ENCODE measurements at regions not wholly inside any gene's neighbourhood (a gene's known extent, or its start where the extent isn't known, plus 50 kb on each side); places are given as distances from the start of the nearest gene placed in this dataset.

DNA sequence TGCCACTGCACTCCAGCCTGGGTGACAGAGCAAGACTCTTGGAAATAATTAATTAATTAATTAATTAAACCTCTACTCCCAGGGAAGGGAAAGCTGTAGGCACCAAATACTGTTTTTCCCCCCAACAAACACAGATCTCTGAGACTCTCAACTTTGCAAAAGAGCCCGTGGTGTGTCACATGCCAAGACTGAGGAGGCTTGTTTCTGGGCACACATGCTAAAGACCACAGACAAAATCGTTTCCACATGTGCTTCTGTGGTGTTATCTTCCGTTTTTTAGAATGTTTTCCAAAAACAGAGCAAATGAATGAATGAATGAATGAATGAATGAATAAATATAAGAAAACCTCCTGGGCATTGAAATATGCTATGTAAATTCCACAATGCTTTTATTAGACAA, 55.6 kb upstream of the ATXN1 start:
- H2BK5ac ChIP-seq (ENCODE audit: insufficient read length, low read length): no peak overlapping the region
- H3K4me1 ChIP-seq (ENCODE audit: insufficient read depth, low read length): peaks cover 2% of the 10 kb centered on the region; the same call in 1 of the 2 replicates
- H2BK120ac ChIP-seq (ENCODE audit: low read depth, low read length, poor library complexity, severe bottlenecking): no peak overlapping the region
- H3K9me3 ChIP-seq (ENCODE audit: control insufficient read depth, low read depth, low read length): peaks cover 14% of the 10 kb centered on the region
- H2BK12ac ChIP-seq (ENCODE audit: insufficient read length, low read depth, low read length): no peak overlapping the region
- H3K79me2 ChIP-seq (ENCODE audit: insufficient read depth, low read length): no peaks in the 10 kb centered on the region
- H3K23ac ChIP-seq (ENCODE audit: insufficient read length, low read depth, low read length): no peak overlapping the region
- no peak overlapping the region for H3K56ac ChIP-seq (ENCODE audit: insufficient read length, low read depth, low read length)
- Mint-ChIP-seq H3K27me3 (ENCODE audit: low read depth) (no peaks in the 10 kb centered on the region; the same call in 1 of the 2 replicates), H3K9me3 (peaks cover 17% of the 10 kb centered on the region in 2 experiments), H3K4me3 (no peak overlapping the region), H3K4me1 (no peaks in the 10 kb centered on the region), H3K27ac (no peak overlapping the region), H3K36me3 (ENCODE audit: insufficient read depth in 1 of 3, low read depth in 3 of 3) (peaks cover 12 to 17% (median 17%) of the 10 kb centered on the region in 3 experiments)
- no peak overlapping the region for H4K91ac ChIP-seq (ENCODE audit: insufficient read length, low read depth, low read length)
- no peaks in the 10 kb centered on the region for H3K23me2 ChIP-seq (ENCODE audit: insufficient read length, low read depth, low read length, poor library complexity, severe bottlenecking)
- H2BK20ac ChIP-seq (ENCODE audit: low read depth, low read length, poor library complexity, severe bottlenecking): no peak overlapping the region
- WGBS (ENCODE audit: extremely low coverage, insufficient read length, low lambda C conversion rate): no CpG with 5 or more reads among the region's 3 CpGs
- no peak overlapping the region for H3T11ph ChIP-seq (ENCODE audit: low read length)
- TF ChIP-seq CTCF (conservative IDR thresholded peaks at IDR 0.05): no peak
- H2AK5ac ChIP-seq (ENCODE audit: insufficient read length, low read length): no peak overlapping the region
- H3K9ac ChIP-seq (ENCODE audit: extremely low read depth, insufficient read length, low read length): no peak overlapping the region
- H3K4ac ChIP-seq (ENCODE audit: low read depth, low read length): no peak overlapping the region
- H3K18ac ChIP-seq (ENCODE audit: insufficient read length, low read depth, low read length): no peak overlapping the region
- no peak overlapping the region for H2BK15ac ChIP-seq (ENCODE audit: low read depth, low read length)
- no peak overlapping the region for H4K8ac ChIP-seq (replicated peaks; ENCODE audit: insufficient read length, low read depth, low read length)
- no peaks in the 10 kb centered on the region for H4K20me1 ChIP-seq (ENCODE audit: control insufficient read depth, insufficient read depth, insufficient read length)
- H3K27ac ChIP-seq (ENCODE audit: insufficient read length, low read depth, low read length): no peak overlapping the region
- no peak for DNase-seq
- no peaks in the 10 kb centered on the region for H3K27me3 ChIP-seq (ENCODE audit: insufficient read depth, low read length)
- no peak overlapping the region for H4K5ac ChIP-seq (ENCODE audit: insufficient read length, low read depth, low read length)
- no peak overlapping the region for H3K4me2 ChIP-seq (ENCODE audit: insufficient read depth, insufficient read length, low read length)
- H3K79me1 ChIP-seq (ENCODE audit: insufficient read depth, low read depth, low read length, poor library complexity, severe bottlenecking): no peaks in the 10 kb centered on the region
- no peak overlapping the region for H2AFZ ChIP-seq (ENCODE audit: low read length)
- H3K14ac ChIP-seq (ENCODE audit: insufficient read depth, low read length): no peak overlapping the region
